ENCODE measurements at regions not wholly inside any gene's neighbourhood (a gene's known extent, or its start where the extent isn't known, plus 50 kb on each side); places are given as distances from the start of the nearest gene placed in this dataset.

DNA sequence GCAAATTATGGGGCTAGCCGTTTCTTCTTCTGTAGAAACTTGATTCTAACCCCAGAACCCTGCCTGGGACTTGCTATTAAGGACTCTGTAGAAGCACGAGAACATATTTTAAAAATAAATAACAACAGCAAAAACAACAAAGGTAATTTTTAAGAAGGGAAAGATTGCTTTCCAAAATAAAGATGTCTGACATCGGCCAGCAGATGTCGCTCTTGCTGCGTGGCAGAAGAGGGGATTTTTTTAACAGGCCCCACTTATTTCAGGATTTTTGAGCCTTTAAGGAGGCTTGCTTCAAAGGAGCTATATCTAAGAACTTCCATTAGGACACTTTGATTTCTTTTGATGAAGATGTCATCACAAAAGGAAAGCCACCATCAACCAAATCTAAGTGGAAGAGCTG is 62.8 kb upstream of the EGFL6 start:
- Histone ChIP-seq H3K4me3 (no peak overlapping the region), H3K4me1 (ENCODE audit: control insufficient read depth in 1 of 2, low read depth in 2 of 2) (no peaks in the 10 kb centered on the region), H3K27ac (no peak overlapping the region), H3K27me3 (replicated peaks; ENCODE audit: insufficient read depth) (no peaks in the 10 kb centered on the region), H3K36me3 (no peaks in the 10 kb centered on the region), H3K9me3 (no peaks in the 10 kb centered on the region)
- no peak for ATAC-seq (ENCODE audit: insufficient number of reproducible peaks, low FRiP score, low read depth)
- no peak for DNase-seq (ENCODE audit: low spot score)
- TF ChIP-seq CTCF (IDR thresholded peaks at IDR 0.05), result peak; percentile 71

DNA sequence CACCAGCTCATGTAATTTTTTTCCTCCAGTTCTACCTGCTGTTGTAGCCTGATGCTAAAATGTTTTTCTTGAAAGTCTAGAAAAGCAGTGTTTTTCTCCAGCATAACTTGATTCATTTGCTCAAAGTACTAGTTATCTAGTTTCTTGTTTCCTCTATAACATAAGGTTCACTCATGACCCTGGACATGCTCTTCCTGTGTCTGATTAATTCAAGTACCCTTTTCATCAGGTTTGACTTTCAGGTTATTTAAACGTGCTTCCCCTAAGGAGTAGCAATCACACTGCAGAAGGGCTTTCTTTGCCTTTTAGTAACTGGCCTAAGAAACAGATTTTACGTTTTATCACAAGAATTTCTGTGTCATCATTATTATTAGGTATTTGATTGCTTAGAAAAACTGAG is 66.8 kb upstream of the EGFL6 start:
- ATAC-seq (ENCODE audit: insufficient number of reproducible peaks, low FRiP score, low read depth) (no peak), DNase-seq (ENCODE audit: low spot score) (no peak)
- Histone ChIP-seq H3K36me3 (no peaks in the 10 kb centered on the region), H3K27ac (no peak overlapping the region), H3K27me3 (replicated peaks; ENCODE audit: insufficient read depth) (no peaks in the 10 kb centered on the region), H3K4me1 (ENCODE audit: control insufficient read depth in 1 of 2, low read depth in 2 of 2) (no peaks in the 10 kb centered on the region), H3K4me3 (no peak overlapping the region), H3K9me3 (no peaks in the 10 kb centered on the region)
- no peak for TF ChIP-seq CTCF (IDR thresholded peaks at IDR 0.05)

- ATAC-seq (ENCODE audit: insufficient number of reproducible peaks, low FRiP score, low read depth) (no peak), DNase-seq (ENCODE audit: low spot score) (no peak)
- Histone ChIP-seq H3K4me3 (no peak overlapping the region), H3K4me1 (ENCODE audit: control insufficient read depth in 1 of 2, low read depth in 2 of 2) (no peaks in the 10 kb centered on the region), H3K27me3 (replicated peaks; ENCODE audit: insufficient read depth) (no peaks in the 10 kb centered on the region), H3K27ac (no peak overlapping the region), H3K36me3 (no peaks in the 10 kb centered on the region), H3K9me3 (no peaks in the 10 kb centered on the region)
- no peak for TF ChIP-seq CTCF (IDR thresholded peaks at IDR 0.05)
Observed at GRCh38 chrX:13499736-13500135, 69.7 kb upstream of the EGFL6 start.

DNA sequence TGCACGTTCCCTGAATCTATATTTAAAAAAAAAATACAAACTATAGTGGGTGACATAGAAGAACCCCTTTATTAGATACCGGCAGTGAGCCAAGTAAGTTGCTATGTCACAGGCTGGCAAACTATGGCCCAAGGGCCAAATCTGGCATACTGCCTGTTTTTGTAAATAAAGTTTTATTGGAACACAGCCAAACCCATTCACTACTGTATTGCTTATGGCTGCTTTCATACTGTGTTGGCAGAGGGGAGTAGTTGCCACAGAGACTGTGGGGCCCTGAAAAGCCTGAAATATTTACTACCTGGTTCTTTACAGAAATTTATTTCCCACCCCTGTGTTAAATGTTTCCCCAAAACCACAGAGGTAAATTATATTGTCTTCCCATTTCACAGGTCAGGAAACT is 71.2 kb upstream of the EGFL6 start:
- H3K27me3 ChIP-seq (replicated peaks; ENCODE audit: insufficient read depth), result no peaks in the 10 kb centered on the region
- H3K27ac ChIP-seq, result no peak overlapping the region
- no peak for DNase-seq (ENCODE audit: low spot score)
- H3K9me3 ChIP-seq, result no peaks in the 10 kb centered on the region
- H3K4me1 ChIP-seq (ENCODE audit: control insufficient read depth in 1 of 2, low read depth in 2 of 2), result peaks cover 0 to 5% of the 10 kb centered on the region in 2 donors
- no peak for ATAC-seq (ENCODE audit: insufficient number of reproducible peaks, low FRiP score, low read depth)
- H3K4me3 ChIP-seq, result no peak overlapping the region
- H3K36me3 ChIP-seq, result no peaks in the 10 kb centered on the region
- TF ChIP-seq CTCF (IDR thresholded peaks at IDR 0.05), result no peak

GRCh38 chrX:13495232-13495631 is 74.2 kb upstream of the EGFL6 start:
- no peaks in the 10 kb centered on the region for H3K36me3 ChIP-seq
- TF ChIP-seq CTCF (IDR thresholded peaks at IDR 0.05), result no peak

More at GRCh38 chrX:13495232-13495631, 74.2 kb upstream of the EGFL6 start:
- Histone ChIP-seq H3K4me1 (ENCODE audit: control insufficient read depth in 1 of 2, low read depth in 2 of 2) (peaks cover 0 to 5% of the 10 kb centered on the region in 2 donors), H3K27ac (no peak overlapping the region), H3K27me3 (replicated peaks; ENCODE audit: insufficient read depth) (no peaks in the 10 kb centered on the region), H3K4me3 (no peak overlapping the region), H3K9me3 (no peaks in the 10 kb centered on the region)
- no peak for DNase-seq (ENCODE audit: low spot score)
- ATAC-seq (ENCODE audit: insufficient number of reproducible peaks, low FRiP score, low read depth), result no peak
